HG03378 (cell line): ENCODE measurements at regions not wholly inside any gene's neighbourhood (a gene's known extent, or its start where the extent isn't known, plus 50 kb on each side); places are given as distances from the start of the nearest gene placed in this dataset.
"Not testable (repeated sequence)": the region's sequence is repeated elsewhere in the genome, so short reads cannot be mapped to it uniquely, and the experiment has no call there.

ENCODE experiments used
- ATAC-seq: cut with Tn5 transposase; IDR thresholded peaks from one replicate; pipeline ENCODE4 v1.9.1; 2021; ENCODE audit warnings: mild to moderate bottlenecking, moderate library complexity; ENCODE audit not compliant: unreplicated experiment

- ATAC-seq, result no peak
These were observed 296.4 kb downstream of the ADAMTS20 start for GRCh38 chr12:43255522-43256111.

GRCh38 chr12:43252585-43252984, 299.4 kb downstream of the ADAMTS20 start:
- no peak for ATAC-seq

- no peak for ATAC-seq
These were observed 306.1 kb downstream of the ADAMTS20 start for GRCh38 chr12:43245947-43246346.

GRCh38 chr12:43241986-43242385, 310.0 kb downstream of the ADAMTS20 start:
- no peak for ATAC-seq

GRCh38 chr12:43238281-43238680, 313.7 kb downstream of the ADAMTS20 start:
- ATAC-seq, result no peak

- ATAC-seq, result no peak
These were observed 314.6 kb downstream of the ADAMTS20 start for GRCh38 chr12:43237238-43237879.

GRCh38 chr12:43235721-43236120, 316.3 kb downstream of the ADAMTS20 start:
- ATAC-seq, result no peak

- ATAC-seq, result no peak
These were observed 318.1 kb downstream of the ADAMTS20 start for GRCh38 chr12:43233861-43234260.

- no peak for ATAC-seq
These were observed 325.9 kb downstream of the ADAMTS20 start for GRCh38 chr12:43226151-43226550.

- ATAC-seq, result not testable (repeated sequence)
These were observed 327.7 kb downstream of the ADAMTS20 start for GRCh38 chr12:43224190-43224805.

- ATAC-seq, result no peak
These were observed 329.2 kb downstream of the ADAMTS20 start for GRCh38 chr12:43222796-43223195.

- no peak for ATAC-seq
These were observed 330.8 kb downstream of the ADAMTS20 start for GRCh38 chr12:43221216-43221615.

GRCh38 chr12:43216490-43216889, 335.5 kb downstream of the ADAMTS20 start:
- ATAC-seq, result no peak

GRCh38 chr12:43214166-43214565, 337.8 kb downstream of the ADAMTS20 start:
- ATAC-seq, result no peak

GRCh38 chr12:43213608-43214007, 338.4 kb downstream of the ADAMTS20 start:
- no peak for ATAC-seq

- ATAC-seq, result peak; percentile 98
These were observed 341.4 kb downstream of the ADAMTS20 start for GRCh38 chr12:43210485-43211192.

GRCh38 chr12:43208627-43209026, 343.4 kb downstream of the ADAMTS20 start:
- ATAC-seq, result no peak

- ATAC-seq, result no peak
These were observed 343.8 kb downstream of the ADAMTS20 start for GRCh38 chr12:43208221-43208620.

GRCh38 chr12:43206396-43206795, 345.6 kb downstream of the ADAMTS20 start:
- no peak for ATAC-seq

- ATAC-seq, result no peak
These were observed 353.4 kb downstream of the ADAMTS20 start for GRCh38 chr12:43198608-43199007.

- no peak for ATAC-seq
These were observed 355.6 kb downstream of the ADAMTS20 start for GRCh38 chr12:43196268-43196907.
